Keratinocyte (primary cell): ENCODE measurements at regions not wholly inside any gene's neighbourhood (a gene's known extent, or its start where the extent isn't known, plus 50 kb on each side); places are given as distances from the start of the nearest gene placed in this dataset.

Source experiments
- DNase-seq: peaks from one replicate; pipeline ENCODE4 v3.0.0-alpha.2; 2011; ENCODE audit warnings: low read depth, missing footprints, low spot score
- FAIRE-seq: peaks from 2 replicates; lab custom pipeline; 2011; peaks lifted over from hg19 to GRCh38; lab: Jason Lieb, UNC
- H2AFZ ChIP-seq: 2 replicates; pipeline ENCODE4 v1.6.0; 2012; ENCODE audit warnings: low read length, control low read depth, inconsistent platforms; ENCODE audit not compliant: control insufficient read depth
- H3K27ac ChIP-seq: 2 replicates; pipeline ENCODE4 v1.5.1; 2011; ENCODE audit warnings: low read length; ENCODE audit not compliant: control insufficient read depth, insufficient read depth
- H3K27me3 ChIP-seq: 3 replicates; pipeline ENCODE4 v1.6.0; 2011; ENCODE audit warnings: low read length; ENCODE audit not compliant: control insufficient read depth, insufficient read depth; ENCODE audit errors: extremely low read depth
- H3K36me3 ChIP-seq, 2 experiments: 2 replicates in 1 of 2; 3 replicates in 1 of 2; pipeline ENCODE4 v1.5.1; 2011; ENCODE audit warnings: low read length in 2 of 2, mild to moderate bottlenecking in 1 of 2; ENCODE audit not compliant: control insufficient read depth in 2 of 2, insufficient read depth in 2 of 2; ENCODE audit errors: extremely low read depth in 1 of 2
- H3K4me1 ChIP-seq: 3 replicates; pipeline ENCODE4 v1.5.1; 2011; ENCODE audit warnings: low read length; ENCODE audit not compliant: control insufficient read depth, insufficient read depth; ENCODE audit errors: extremely low read depth
- H3K4me2 ChIP-seq: 3 replicates; pipeline ENCODE4 v1.6.0; 2011; ENCODE audit warnings: low read depth, low read length; ENCODE audit not compliant: control insufficient read depth, insufficient read depth; ENCODE audit errors: extremely low read depth
- H3K4me3 ChIP-seq, 3 experiments: fragments of 200-600 bp in 1 of 3; sonication (generic) in 1 of 3; 2 replicates in 2 of 3; 3 replicates in 1 of 3; pipeline ENCODE4 v1.5.1; 2011 to 2016; ENCODE audit warnings: low read length in 3 of 3, mild to moderate bottlenecking in 3 of 3, control low read depth in 2 of 3, inconsistent platforms in 1 of 3, low read depth in 1 of 3, mixed read lengths in 1 of 3, mixed run types in 1 of 3, moderate library complexity in 1 of 3; ENCODE audit not compliant: control insufficient read depth in 2 of 3, insufficient read depth in 2 of 3; ENCODE audit errors: extremely low read depth in 1 of 3
- H3K79me2 ChIP-seq: 2 replicates; pipeline ENCODE4 v1.6.0; 2012; ENCODE audit warnings: low read length; ENCODE audit not compliant: control insufficient read depth, insufficient read depth
- H3K9ac ChIP-seq: 3 replicates; pipeline ENCODE4 v1.6.0; 2011; ENCODE audit warnings: low read length; ENCODE audit not compliant: control insufficient read depth, insufficient read depth; ENCODE audit errors: extremely low read depth
- H3K9me1 ChIP-seq: 3 replicates; pipeline ENCODE4 v1.6.0; 2011; ENCODE audit warnings: low read length; ENCODE audit not compliant: control insufficient read depth, insufficient read depth; ENCODE audit errors: extremely low read depth
- H3K9me3 ChIP-seq: 2 replicates; pipeline ENCODE4 v1.5.1; 2012; ENCODE audit warnings: low read depth, low read length; ENCODE audit not compliant: control insufficient read depth
- H4K20me1 ChIP-seq: 3 replicates; pipeline ENCODE4 v1.6.0; 2011; ENCODE audit warnings: low read length; ENCODE audit not compliant: control insufficient read depth, insufficient read depth; ENCODE audit errors: extremely low read depth
- EZH2 ChIP-seq: IDR thresholded peaks from one replicate; pipeline ENCODE4 v1.6.1; 2012; ENCODE audit warnings: inconsistent platforms, mild to moderate bottlenecking, low read length, moderate library complexity
- dilution Hi-C: fragments of 300-500 bp; cut with MboI; formaldehyde crosslinking; loops from one replicate; pipeline ENCODE4 v1.7.0; 2020; ENCODE audit warnings: low sequenced_read_pairs; ENCODE audit not compliant: extremely low pct_ligation_motif_present
- TF ChIP-seq, protein P1 (sequence below), 3 experiments: IDR thresholded peaks in 1 of 3; conservative IDR thresholded peaks in 1 of 3; optimal IDR thresholded peaks in 1 of 3; 2 replicates in 2 of 3; 3 replicates in 1 of 3; pipeline versions ENCODE3 to v1.5.1; 2011; ENCODE audit warnings: low read length in 3 of 3, mild to moderate bottlenecking in 3 of 3, moderate library complexity in 2 of 3, control low read depth in 1 of 3, inconsistent platforms in 1 of 3; ENCODE audit not compliant: insufficient read depth in 2 of 3; ENCODE audit errors: extremely low read depth in 1 of 3

DNA sequence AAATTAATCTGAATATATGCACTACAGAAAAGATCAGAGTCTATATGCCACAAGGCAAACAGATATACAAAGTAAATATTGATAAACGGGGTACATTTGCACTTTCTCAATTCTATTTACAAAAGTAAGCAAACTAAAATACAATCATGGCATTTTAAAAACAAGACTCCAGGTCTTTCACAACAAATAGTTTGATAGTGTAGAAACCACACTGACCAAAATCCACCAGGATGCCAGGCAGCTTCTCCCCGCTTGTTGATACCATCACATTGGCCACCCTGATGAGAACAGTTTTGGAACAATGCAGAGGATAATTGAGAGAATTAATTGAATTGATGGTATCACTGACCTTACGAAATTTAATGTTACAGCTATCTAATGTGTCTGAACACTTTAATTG, 190.6 kb upstream of the TMCO5A start:
- H3K4me2 ChIP-seq = no peak overlapping the region
- dilution Hi-C loops = no loop called here
- H3K9me3 ChIP-seq = no peaks in the 10 kb centered on the region
- H3K27me3 ChIP-seq = no peaks in the 10 kb centered on the region
- no peaks in the 10 kb centered on the region for H4K20me1 ChIP-seq
- peaks cover 10% of the 10 kb centered on the region for H3K4me1 ChIP-seq
- no peak for TF ChIP-seq EZH2
- TF ChIP-seq, protein P1, sequence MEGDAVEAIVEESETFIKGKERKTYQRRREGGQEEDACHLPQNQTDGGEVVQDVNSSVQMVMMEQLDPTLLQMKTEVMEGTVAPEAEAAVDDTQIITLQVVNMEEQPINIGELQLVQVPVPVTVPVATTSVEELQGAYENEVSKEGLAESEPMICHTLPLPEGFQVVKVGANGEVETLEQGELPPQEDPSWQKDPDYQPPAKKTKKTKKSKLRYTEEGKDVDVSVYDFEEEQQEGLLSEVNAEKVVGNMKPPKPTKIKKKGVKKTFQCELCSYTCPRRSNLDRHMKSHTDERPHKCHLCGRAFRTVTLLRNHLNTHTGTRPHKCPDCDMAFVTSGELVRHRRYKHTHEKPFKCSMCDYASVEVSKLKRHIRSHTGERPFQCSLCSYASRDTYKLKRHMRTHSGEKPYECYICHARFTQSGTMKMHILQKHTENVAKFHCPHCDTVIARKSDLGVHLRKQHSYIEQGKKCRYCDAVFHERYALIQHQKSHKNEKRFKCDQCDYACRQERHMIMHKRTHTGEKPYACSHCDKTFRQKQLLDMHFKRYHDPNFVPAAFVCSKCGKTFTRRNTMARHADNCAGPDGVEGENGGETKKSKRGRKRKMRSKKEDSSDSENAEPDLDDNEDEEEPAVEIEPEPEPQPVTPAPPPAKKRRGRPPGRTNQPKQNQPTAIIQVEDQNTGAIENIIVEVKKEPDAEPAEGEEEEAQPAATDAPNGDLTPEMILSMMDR (optimal IDR thresholded peaks at IDR 0.05 in 1 of 3, IDR thresholded peaks at IDR 0.05 in 1 of 3, conservative IDR thresholded peaks at IDR 0.05 in 1 of 3; ENCODE audit: extremely low read depth in 1 of 3, insufficient read depth in 2 of 3, low read length in 3 of 3) = no peak
- H3K36me3 ChIP-seq = no peaks in the 10 kb centered on the region
- no peak overlapping the region for H2AFZ ChIP-seq
- FAIRE-seq (no peak), DNase-seq (no peak)
- no peak overlapping the region for H3K27ac ChIP-seq
- no peak overlapping the region for H3K9ac ChIP-seq
- H3K79me2 ChIP-seq = no peaks in the 10 kb centered on the region
- no peak overlapping the region for H3K4me3 ChIP-seq
- H3K9me1 ChIP-seq = no peaks in the 10 kb centered on the region

DNA sequence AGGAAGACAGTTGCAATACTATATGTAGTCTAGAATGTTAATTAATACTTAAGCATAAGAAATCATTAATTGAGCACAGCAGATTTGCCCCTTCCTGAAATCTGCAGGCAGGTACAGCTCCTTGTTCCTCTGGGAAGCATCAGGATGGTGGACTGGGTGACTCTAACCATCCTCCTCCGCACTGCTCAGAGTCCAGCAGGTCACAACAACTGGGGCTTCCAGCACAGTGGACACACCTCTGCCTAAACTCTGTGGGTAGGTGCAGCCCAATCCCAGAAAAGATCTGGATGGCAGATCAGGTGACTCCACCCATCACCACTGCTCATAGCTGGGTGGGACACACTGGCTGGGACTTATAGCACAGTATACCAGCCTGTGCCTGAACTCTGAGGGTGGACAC, 189.9 kb upstream of the TMCO5A start:
- Histone ChIP-seq H3K4me1 (peaks cover 10% of the 10 kb centered on the region), H3K27me3 (no peaks in the 10 kb centered on the region), H3K4me3 (no peak overlapping the region), H3K36me3 (no peaks in the 10 kb centered on the region), H3K9ac (no peak overlapping the region), H3K79me2 (no peaks in the 10 kb centered on the region), H3K27ac (no peak overlapping the region), H4K20me1 (no peaks in the 10 kb centered on the region), H2AFZ (peak overlapping the region; percentile 41), H3K4me2 (no peak overlapping the region), H3K9me1 (no peaks in the 10 kb centered on the region), H3K9me3 (no peaks in the 10 kb centered on the region)
- DNase-seq = no peak
- FAIRE-seq = no peak
- TF ChIP-seq, protein P1 (optimal IDR thresholded peaks at IDR 0.05 in 1 of 3, IDR thresholded peaks at IDR 0.05 in 1 of 3, conservative IDR thresholded peaks at IDR 0.05 in 1 of 3; ENCODE audit: extremely low read depth in 1 of 3, insufficient read depth in 2 of 3, low read length in 3 of 3) = no peak
- TF ChIP-seq EZH2 = no peak
- dilution Hi-C loops = no loop called here
